Endothelial cell of umbilical vein (primary cell): ENCODE measurements at regions not wholly inside any gene's neighbourhood (a gene's known extent, or its start where the extent isn't known, plus 50 kb on each side); places are given as distances from the start of the nearest gene placed in this dataset.

Source experiments
- BruUV-seq: library from RNA; stranded (reverse); fragments of 400-500 nt; replicated peaks from 2 replicates; lab custom pipeline; 2021; lab: Mats Ljungman, UMichigan
- CTCF ChIA-PET: fragments of 300-600, 350-600 bp; sonication (Branson Sonifier 250); formaldehyde crosslinking; loops from one replicate; lab custom pipeline; 2021; ENCODE audit warnings: antibody characterized with exemption, inconsistent platforms; lab: Charles Lee
- POLR2A ChIA-PET: fragments of 300-600, 350-600 bp; sonication (Branson Sonifier 250); formaldehyde crosslinking; loops from one replicate; lab custom pipeline; 2021; ENCODE audit warnings: antibody characterized with exemption, inconsistent platforms; lab: Charles Lee
- DNase-seq: peaks from one replicate; pipeline ENCODE4 v3.0.0-alpha.2; 2011; ENCODE audit warnings: low read depth, low spot score
- FAIRE-seq: peaks from 2 replicates; lab custom pipeline; 2011; peaks lifted over from hg19 to GRCh38; lab: Jason Lieb, UNC
- H2AFZ ChIP-seq: 2 replicates; pipeline ENCODE4 v1.6.0; 2012; ENCODE audit warnings: low read depth, low read length, control low read depth, inconsistent platforms
- H3K27ac ChIP-seq: 2 replicates; pipeline ENCODE4 v1.5.1; 2011; ENCODE audit warnings: low read depth, mild to moderate bottlenecking, control low read depth, low read length, moderate library complexity; ENCODE audit not compliant: insufficient read depth
- H3K27me3 ChIP-seq, 2 experiments: 2 replicates each; pipeline versions ENCODE4 v1.6.0 to v1.6.1; 2011; ENCODE audit warnings: low read length in 2 of 2, mixed read lengths in 1 of 2; ENCODE audit not compliant: control insufficient read depth in 2 of 2, insufficient read depth in 2 of 2
- H3K36me3 ChIP-seq, 2 experiments: 2 replicates in 1 of 2; 3 replicates in 1 of 2; pipeline ENCODE4 v1.5.1; 2011; ENCODE audit warnings: low read length in 2 of 2, mild to moderate bottlenecking in 1 of 2, moderate library complexity in 1 of 2; ENCODE audit not compliant: control insufficient read depth in 2 of 2, insufficient read depth in 2 of 2; ENCODE audit errors: extremely low read depth in 1 of 2
- H3K4me1 ChIP-seq: 3 replicates; pipeline ENCODE4 v1.5.1; 2011; ENCODE audit warnings: mild to moderate bottlenecking, low read length; ENCODE audit not compliant: control insufficient read depth, insufficient read depth; ENCODE audit errors: extremely low read depth
- H3K4me2 ChIP-seq: 2 replicates; pipeline ENCODE4 v1.6.1; 2011; ENCODE audit warnings: low read length, control low read depth, mixed read lengths; ENCODE audit not compliant: insufficient read depth
- H3K4me3 ChIP-seq, 3 experiments: fragments of 200-600 bp in 1 of 3; sonication (generic), shearing (Covaris generic) in 1 of 3; replicated peaks in 1 of 3; 2 replicates each; pipeline ENCODE4 v1.5.1; 2011 to 2016; ENCODE audit warnings: control low read depth in 3 of 3, low read length in 3 of 3, mild to moderate bottlenecking in 2 of 3, inconsistent platforms in 1 of 3, low read depth in 1 of 3, moderate library complexity in 1 of 3; ENCODE audit not compliant: insufficient read depth in 1 of 3
- H3K79me2 ChIP-seq: 2 replicates; pipeline ENCODE4 v1.6.0; 2012; ENCODE audit warnings: low read length, inconsistent platforms; ENCODE audit not compliant: control insufficient read depth, insufficient read depth
- H3K9ac ChIP-seq: replicated peaks from 2 replicates; pipeline ENCODE3; 2011; ENCODE audit warnings: low read length, control low read depth; ENCODE audit not compliant: insufficient read depth; ENCODE audit errors: extremely low read depth
- H3K9me1 ChIP-seq: replicated peaks from 3 replicates; pipeline ENCODE4 v1.6.0; 2011; ENCODE audit warnings: mild to moderate bottlenecking, low read length; ENCODE audit not compliant: control insufficient read depth, insufficient read depth; ENCODE audit errors: extremely low read depth
- H3K9me3 ChIP-seq: replicated peaks from 2 replicates; pipeline ENCODE4 v1.5.1; 2012; ENCODE audit warnings: low read length, inconsistent platforms; ENCODE audit not compliant: control insufficient read depth, insufficient read depth
- H4K20me1 ChIP-seq: replicated peaks from 2 replicates; pipeline ENCODE3; 2011; ENCODE audit warnings: mild to moderate bottlenecking, low read length; ENCODE audit not compliant: control insufficient read depth, insufficient read depth; ENCODE audit errors: extremely low read depth
- CTCF ChIP-seq, 2 donors: IDR thresholded peaks; 1 replicate in 1 of 2; 2 replicates in 1 of 2; pipeline ENCODE4 v1.5.1; 2011; ENCODE audit warnings: low read length in 2 of 2, mild to moderate bottlenecking in 2 of 2, moderate library complexity in 2 of 2, control low read depth in 1 of 2, inconsistent platforms in 1 of 2, low read depth in 1 of 2; ENCODE audit not compliant: insufficient read depth in 1 of 2; ENCODE audit errors: extremely low read depth in 1 of 2
- EZH2 ChIP-seq: IDR thresholded peaks from 2 replicates; pipeline ENCODE4 v1.6.1; 2012; ENCODE audit warnings: borderline replicate concordance, low read depth, mild to moderate bottlenecking, moderate library complexity, low read length, inconsistent platforms; ENCODE audit not compliant: severe bottlenecking
- FOS ChIP-seq: IDR thresholded peaks from 2 replicates; pipeline ENCODE4 v1.6.1; 2011; ENCODE audit warnings: mild to moderate bottlenecking, low read length, moderate library complexity, borderline replicate concordance; ENCODE audit not compliant: insufficient read depth
- GATA2 ChIP-seq: IDR thresholded peaks from 2 replicates; pipeline ENCODE4 v1.7.0; 2011; ENCODE audit warnings: low read depth, mild to moderate bottlenecking, moderate library complexity, mixed read lengths, low read length; ENCODE audit not compliant: insufficient read length, insufficient read depth
- JUN ChIP-seq: IDR thresholded peaks from 2 replicates; pipeline ENCODE4 v1.6.1; 2011; ENCODE audit warnings: borderline replicate concordance, low read depth; ENCODE audit not compliant: insufficient read length, insufficient read depth
- MAX ChIP-seq: IDR thresholded peaks from 2 replicates; pipeline ENCODE4 v1.6.1; 2011; ENCODE audit not compliant: insufficient read depth, insufficient read length
- MYC ChIP-seq: IDR thresholded peaks from one replicate; pipeline ENCODE4 v1.6.1; 2011; ENCODE audit warnings: mild to moderate bottlenecking, low read depth, low read length
- POLR2A ChIP-seq: IDR thresholded peaks from 2 replicates; pipeline ENCODE4 v1.6.1; 2012; ENCODE audit warnings: low read depth, mild to moderate bottlenecking, control low read depth, low read length
- POLR2AphosphoS5 ChIP-seq: IDR thresholded peaks from 2 replicates; pipeline ENCODE4 v1.6.1; 2012; ENCODE audit warnings: low read depth, mild to moderate bottlenecking, control low read depth, low read length, moderate library complexity; ENCODE audit not compliant: insufficient read depth
- dilution Hi-C: fragments of 300-500 bp; cut with MboI; formaldehyde crosslinking; loops from one replicate; pipeline ENCODE4 v1.15.0; 2019; ENCODE audit warnings: low sequenced_read_pairs; ENCODE audit not compliant: extremely low pct_ligation_motif_present
- intact Hi-C: fragments of 100-400 bp; cut with micrococcal nuclease; formaldehyde crosslinking; loops from one replicate; pipeline ENCODE4 v1.10.0; 2022

- Histone ChIP-seq H3K9ac (no peak overlapping the region), H3K9me3 (peaks cover 2% of the 10 kb centered on the region), H2AFZ (no peak overlapping the region), H3K4me1 (no peaks in the 10 kb centered on the region), H3K27me3 (no peaks in the 10 kb centered on the region), H3K36me3 (no peaks in the 10 kb centered on the region), H4K20me1 (no peaks in the 10 kb centered on the region), H3K9me1 (no peaks in the 10 kb centered on the region), H3K27ac (no peak overlapping the region), H3K4me3 (no peak overlapping the region), H3K4me2 (no peak overlapping the region), H3K79me2 (no peaks in the 10 kb centered on the region)
- intact Hi-C loops = no loop called here
- ChIA-PET CTCF (no interaction called here), POLR2A (no interaction called here)
- dilution Hi-C loops = no loop called here
- TF ChIP-seq GATA2 (no peak), FOS (no peak), CTCF (IDR thresholded peaks at IDR 0.05; ENCODE audit: extremely low read depth in 1 of 2, insufficient read depth in 1 of 2, low read depth in 1 of 2, low read length in 2 of 2) (no peak), JUN (no peak), MAX (no peak), MYC (no peak), POLR2AphosphoS5 (no peak), EZH2 (no peak), POLR2A (no peak)
- DNase-seq (no peak), FAIRE-seq (no peak)
- no TSS peak for BruUV-seq
Measured at GRCh38 chr16:17001471-17001870, 469.3 kb downstream of the XYLT1 start.
